Iris pigment epithelial cell (primary cell): ENCODE measurements at regions not wholly inside any gene's neighbourhood (a gene's known extent, or its start where the extent isn't known, plus 50 kb on each side); places are given as distances from the start of the nearest gene placed in this dataset.

Source experiments
- DNase-seq: peaks from one replicate; pipeline ENCODE4 v3.0.0-alpha.2; 2011; ENCODE audit warnings: low read depth

- no peak for DNase-seq
Measured at GRCh38 chr2:122884889-122885288, 1129.4 kb downstream of the TSN start.

GRCh38 chr2:122885436-122885835, 1130.0 kb downstream of the TSN start:
- DNase-seq, result no peak

- DNase-seq, result no peak
Measured at GRCh38 chr2:122886479-122887145, 1131.2 kb downstream of the TSN start.

GRCh38 chr2:122899614-122900013, 1125.5 kb upstream of the CNTNAP5 start:
- DNase-seq, result no peak

GRCh38 chr2:122905431-122905830, 1119.7 kb upstream of the CNTNAP5 start:
- DNase-seq, result no peak

GRCh38 chr2:122908159-122908558, 1116.9 kb upstream of the CNTNAP5 start:
- no peak for DNase-seq

- DNase-seq, result peak; percentile 0
Measured at GRCh38 chr2:122927197-122927596, 1097.9 kb upstream of the CNTNAP5 start.

- DNase-seq, result no peak
Measured at GRCh38 chr2:122927710-122928557, 1097.2 kb upstream of the CNTNAP5 start.

GRCh38 chr2:122929347-122929746, 1095.7 kb upstream of the CNTNAP5 start:
- no peak for DNase-seq

GRCh38 chr2:122935506-122935905, 1089.6 kb upstream of the CNTNAP5 start:
- no peak for DNase-seq

- DNase-seq, result no peak
Measured at GRCh38 chr2:122939796-122940195, 1085.3 kb upstream of the CNTNAP5 start.

- DNase-seq, result no peak
Measured at GRCh38 chr2:122949523-122949922, 1075.6 kb upstream of the CNTNAP5 start.

GRCh38 chr2:122955776-122956175, 1069.3 kb upstream of the CNTNAP5 start:
- DNase-seq, result no peak

GRCh38 chr2:122960759-122961641, 1064.1 kb upstream of the CNTNAP5 start:
- DNase-seq, result peak; percentile 43

- no peak for DNase-seq
Measured at GRCh38 chr2:122966461-122966860, 1058.6 kb upstream of the CNTNAP5 start.

- no peak for DNase-seq
Measured at GRCh38 chr2:122977580-122977979, 1047.5 kb upstream of the CNTNAP5 start.

GRCh38 chr2:122980671-122981070, 1044.4 kb upstream of the CNTNAP5 start:
- no peak for DNase-seq

GRCh38 chr2:122982936-122983335, 1042.2 kb upstream of the CNTNAP5 start:
- no peak for DNase-seq

- DNase-seq, result no peak
Measured at GRCh38 chr2:122988395-122989221, 1036.5 kb upstream of the CNTNAP5 start.

- DNase-seq, result no peak
Measured at GRCh38 chr2:122993592-122993991, 1031.5 kb upstream of the CNTNAP5 start.

- no peak for DNase-seq
Measured at GRCh38 chr2:122999258-122999657, 1025.8 kb upstream of the CNTNAP5 start.

GRCh38 chr2:122999821-123000220, 1025.3 kb upstream of the CNTNAP5 start:
- DNase-seq, result no peak
